ENCODE measurements at regions not wholly inside any gene's neighbourhood (a gene's known extent, or its start where the extent isn't known, plus 50 kb on each side); places are given as distances from the start of the nearest gene placed in this dataset.

- TF ChIP-seq MAX (IDR thresholded peaks at IDR 0.05; ENCODE audit: low read depth) (no peak), EP300 (IDR thresholded peaks at IDR 0.05; ENCODE audit: borderline replicate concordance in 1 of 2, low read depth in 1 of 2, low read length in 1 of 2) (no peak)
These were observed 68.5 kb upstream of the CCDC54 start (continued) for GRCh38 chr3:107308716-107309115.

GRCh38 chr3:107309312-107309711 is 67.9 kb upstream of the CCDC54 start:
- WGBS (ENCODE audit: low lambda C conversion rate): 50% methylated on average over 1 of the region's 1 CpG

More at GRCh38 chr3:107309312-107309711, 67.9 kb upstream of the CCDC54 start:
- ChIA-PET CTCF (no interaction called here), POLR2A (no interaction called here)
- DNase-seq: no peak
- H3K27me3 ChIP-seq (ENCODE audit: insufficient read depth): no peaks in the 10 kb centered on the region
- H3K36me3 ChIP-seq (replicated peaks in 1 of 2; ENCODE audit: control insufficient read depth in 1 of 2, insufficient read depth in 2 of 2, low read length in 1 of 2): no peaks in the 10 kb centered on the region
- H2AFZ ChIP-seq (ENCODE audit: low read depth): no peak overlapping the region
- TF ChIP-seq FOXJ3 (CRISPR knock-in tag; IDR thresholded peaks at IDR 0.05): no peak
- TF ChIP-seq POLR2AphosphoS5 (IDR thresholded peaks at IDR 0.05; ENCODE audit: low read depth, low read length): no peak
- TF ChIP-seq MXI1 (IDR thresholded peaks at IDR 0.05; ENCODE audit: low read depth, low read length): no peak
- no peak for TF ChIP-seq GATA2 (CRISPR knock-in tag; IDR thresholded peaks at IDR 0.05)
- TF ChIP-seq RXRA (IDR thresholded peaks at IDR 0.05; ENCODE audit: borderline replicate concordance, low read depth): no peak
- TF ChIP-seq MAX (IDR thresholded peaks at IDR 0.05; ENCODE audit: low read depth): no peak
- no peak for TF ChIP-seq TCF12 (IDR thresholded peaks at IDR 0.05)
- no peak for TF ChIP-seq EZH2phosphoT487 (IDR thresholded peaks at IDR 0.05; ENCODE audit: borderline replicate concordance, low read depth)
- no peak for TF ChIP-seq RCOR1 (IDR thresholded peaks at IDR 0.05; ENCODE audit: low read length)
- no peak for TF ChIP-seq GABPA (IDR thresholded peaks at IDR 0.05; ENCODE audit: low read depth)
- no peak for TF ChIP-seq ZBTB33 (IDR thresholded peaks at IDR 0.05; ENCODE audit: borderline replicate concordance, low read depth)
- TF ChIP-seq USF2 (IDR thresholded peaks at IDR 0.05; ENCODE audit: borderline replicate concordance, low read depth, low read length): no peak
- no peak for TF ChIP-seq ELF1 (IDR thresholded peaks at IDR 0.05)
- TF ChIP-seq FOSL2 (IDR thresholded peaks at IDR 0.05; ENCODE audit: borderline replicate concordance, low read depth): no peak
- TF ChIP-seq FOXM1 (IDR thresholded peaks at IDR 0.05; ENCODE audit: low read depth): no peak
- TF ChIP-seq MEF2A (IDR thresholded peaks at IDR 0.05; ENCODE audit: borderline replicate concordance, low read depth): no peak
- no peak for TF ChIP-seq CTCF (IDR thresholded peaks at IDR 0.05)
- H3K9me3 ChIP-seq: no peaks in the 10 kb centered on the region
- no peaks in the 10 kb centered on the region for H4K20me1 ChIP-seq (ENCODE audit: insufficient read depth)
- H3K9ac ChIP-seq: no peak overlapping the region
- no peaks in the 10 kb centered on the region for H3K9me2 ChIP-seq
- no peak overlapping the region for H3K4me3 ChIP-seq (ENCODE audit: low read depth in 2 of 2, low read length in 1 of 2)
- no peaks in the 10 kb centered on the region for H3K79me2 ChIP-seq (ENCODE audit: insufficient read depth)
- no peaks in the 10 kb centered on the region for H3K4me1 ChIP-seq (ENCODE audit: control insufficient read depth in 1 of 2, insufficient read depth in 2 of 2, low read depth in 1 of 2, low read length in 1 of 2)
- no peak overlapping the region for H3K4me2 ChIP-seq
- no peaks in the 10 kb centered on the region for H3F3A ChIP-seq (replicated peaks; ENCODE audit: insufficient read depth)
- no peak overlapping the region for H3K27ac ChIP-seq (ENCODE audit: low read depth in 2 of 2, low read length in 1 of 2)

Measured in SK-N-SH (cell line).